Coronary artery (tissue), 2 donors: ENCODE measurements at regions not wholly inside any gene's neighbourhood (a gene's known extent, or its start where the extent isn't known, plus 50 kb on each side); places are given as distances from the start of the nearest gene placed in this dataset.

Experiments used
- DNase-seq: peaks from one replicate; pipeline ENCODE4 v3.0.0-alpha.2; 2017; ENCODE audit warnings: low spot score
- H3K27ac ChIP-seq, 2 donors: fragments of 200-600 bp; sonication (generic); one replicate each; pipeline ENCODE4 v1.5.1; 2016 to 2019
- H3K4me3 ChIP-seq: fragments of 200-600 bp; sonication (generic); 2 replicates; pipeline ENCODE4 v1.5.1; 2016; ENCODE audit warnings: mild to moderate bottlenecking, moderate library complexity
- CTCF ChIP-seq: fragments of 200-600 bp; sonication (generic); IDR thresholded peaks from one replicate; pipeline ENCODE4 v1.5.1; 2019; ENCODE audit warnings: antibody characterized with exemption

- Histone ChIP-seq H3K27ac (no peak overlapping the region), H3K4me3 (no peak overlapping the region)
- no peak for DNase-seq
- TF ChIP-seq CTCF: no peak
Observed at GRCh38 chr17:79218175-79218824, 143.7 kb downstream of the ENGASE start.

DNA sequence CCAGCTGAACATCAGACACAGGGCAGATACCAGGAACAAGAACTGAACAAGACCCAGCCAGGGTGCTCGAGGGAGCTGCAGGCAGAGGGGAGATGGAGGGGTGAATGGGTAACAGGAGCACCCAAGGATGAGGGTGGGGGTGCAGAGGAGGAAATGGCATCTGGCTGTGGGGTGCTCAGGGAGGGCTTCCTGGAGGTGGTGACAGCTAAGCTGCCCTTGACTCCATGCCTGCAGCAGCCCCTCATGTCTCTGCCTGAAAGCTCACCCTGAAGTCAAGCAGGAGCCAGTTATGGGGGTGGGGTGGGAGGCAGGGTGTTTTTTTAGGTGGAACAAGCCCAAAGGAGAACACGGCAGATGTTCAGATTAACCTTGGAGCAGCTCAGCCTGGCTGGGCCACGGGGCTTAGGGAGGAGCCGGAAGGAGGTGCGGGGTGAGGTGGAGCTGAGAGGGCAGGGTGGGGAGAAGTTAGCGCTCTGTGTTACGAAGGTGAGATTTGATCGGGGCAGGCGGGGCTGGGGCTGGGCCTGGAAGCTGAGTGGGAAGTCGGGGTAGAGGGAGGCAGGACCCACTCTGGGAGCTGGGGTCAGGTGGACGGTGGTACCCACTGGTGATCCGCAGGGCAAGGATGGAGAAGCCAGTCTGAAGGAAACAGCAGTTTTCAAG lies 143.0 kb downstream of the ENGASE start:
- Histone ChIP-seq H3K4me3 (no peak overlapping the region), H3K27ac (no peak overlapping the region)
- no peak for TF ChIP-seq CTCF
- DNase-seq: no peak

DNA sequence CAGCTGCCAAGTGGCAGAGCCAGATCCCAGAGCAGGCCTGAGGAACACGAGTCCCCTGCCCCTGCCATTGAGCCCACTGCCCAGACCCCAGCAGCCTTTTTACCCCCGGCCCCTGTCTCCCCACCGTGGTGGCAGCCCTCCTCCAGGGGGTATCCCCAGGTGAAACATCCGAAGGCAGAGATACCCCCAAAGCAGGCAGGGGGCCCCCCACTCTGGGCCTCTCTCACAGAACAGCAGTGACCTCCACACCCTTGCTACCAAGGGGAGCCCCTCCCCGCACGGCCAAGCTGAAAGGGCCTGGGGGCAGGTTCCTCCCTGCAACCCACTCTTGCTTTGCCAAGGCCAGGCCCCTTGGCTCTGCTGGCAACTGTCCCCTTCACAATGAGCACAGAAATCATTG lies 142.2 kb downstream of the ENGASE start:
- Histone ChIP-seq H3K4me3 (no peak overlapping the region), H3K27ac (no peak overlapping the region)
- no peak for DNase-seq
- no peak for TF ChIP-seq CTCF

- Histone ChIP-seq H3K4me3 (no peak overlapping the region), H3K27ac (no peak overlapping the region)
- TF ChIP-seq CTCF: no peak
- DNase-seq: no peak
Observed at GRCh38 chr17:79216391-79216790, 141.8 kb downstream of the ENGASE start.

- DNase-seq: no peak
- TF ChIP-seq CTCF: no peak
- H3K27ac ChIP-seq: no peak overlapping the region
- no peak overlapping the region for H3K4me3 ChIP-seq
Observed at GRCh38 chr17:79215631-79216030, 141.0 kb downstream of the ENGASE start.

GRCh38 chr17:79214940-79215604 lies 140.4 kb downstream of the ENGASE start:
- TF ChIP-seq CTCF: no peak
- DNase-seq: no peak
- no peak overlapping the region for H3K4me3 ChIP-seq
- H3K27ac ChIP-seq: no peak overlapping the region

- no peak for TF ChIP-seq CTCF
- no peak overlapping the region for H3K27ac ChIP-seq
- no peak overlapping the region for H3K4me3 ChIP-seq
- DNase-seq: no peak
Observed at GRCh38 chr17:79214459-79214858, 139.8 kb downstream of the ENGASE start.
